Liver (tissue), 3 donors: ENCODE measurements at regions not wholly inside any gene's neighbourhood (a gene's known extent, or its start where the extent isn't known, plus 50 kb on each side); places are given as distances from the start of the nearest gene placed in this dataset.

Experiments used
- EGR1 ChIP-seq, 2 donors: IDR thresholded peaks; 2 replicates each; pipeline ENCODE4 v1.6.1; 2016 to 2018; ENCODE audit warnings: antibody characterized with exemption in 2 of 2, low read depth in 2 of 2
- FOXA1 ChIP-seq: IDR thresholded peaks from 2 replicates; pipeline ENCODE4 v1.6.1; 2016; ENCODE audit warnings: antibody characterized with exemption
- GABPA ChIP-seq, 2 donors: IDR thresholded peaks in 1 of 2; conservative IDR thresholded peaks in 1 of 2; 2 replicates each; pipeline ENCODE4 v1.6.1; 2016; ENCODE audit warnings: antibody characterized with exemption in 2 of 2, mild to moderate bottlenecking in 1 of 2, moderate library complexity in 1 of 2
- HNF4G ChIP-seq: IDR thresholded peaks from 2 replicates; pipeline ENCODE4 v1.6.1; 2016; ENCODE audit warnings: antibody characterized with exemption
- JUND ChIP-seq, 2 donors: IDR thresholded peaks; 2 replicates each; pipeline ENCODE4 v1.6.1; 2016; ENCODE audit warnings: antibody characterized with exemption in 2 of 2
- NR2F2 ChIP-seq: IDR thresholded peaks from 2 replicates; pipeline ENCODE4 v1.6.1; 2016; ENCODE audit warnings: antibody characterized with exemption
- RAD21 ChIP-seq, 2 donors: IDR thresholded peaks; 2 replicates each; pipeline ENCODE4 v1.6.1; 2016; ENCODE audit warnings: antibody characterized with exemption in 2 of 2, mild to moderate bottlenecking in 2 of 2
- REST ChIP-seq: IDR thresholded peaks from 2 replicates; pipeline ENCODE4 v1.6.1; 2016; ENCODE audit warnings: antibody characterized with exemption, mild to moderate bottlenecking
- SP1 ChIP-seq: IDR thresholded peaks from 2 replicates; pipeline ENCODE4 v1.6.1; 2018; ENCODE audit warnings: antibody characterized with exemption, mild to moderate bottlenecking
- TAF1 ChIP-seq: conservative IDR thresholded peaks from 2 replicates; pipeline ENCODE4 v1.6.1; 2016; ENCODE audit warnings: antibody characterized with exemption, mild to moderate bottlenecking
- ZBTB33 ChIP-seq: IDR thresholded peaks from 2 replicates; pipeline ENCODE4 v1.6.1; 2016; ENCODE audit warnings: antibody characterized with exemption
- TF ChIP-seq, protein P1 (sequence below): fragments of 150-350 bp; IDR thresholded peaks from 2 replicates; pipeline ENCODE4 v1.5.1; 2017; ENCODE audit warnings: improper control_type of control experiment, low read depth, low read length; ENCODE audit not compliant: missing input control
- TF ChIP-seq, protein P2 (sequence below): IDR thresholded peaks from 2 replicates; pipeline ENCODE4 v1.6.1; 2016; ENCODE audit warnings: antibody characterized with exemption
- TF ChIP-seq, protein P3 (sequence below): IDR thresholded peaks from 2 replicates; pipeline ENCODE4 v1.6.1; 2016; ENCODE audit warnings: antibody characterized with exemption
- donor health status: healthy.
- donor health status: healthy.

DNA sequence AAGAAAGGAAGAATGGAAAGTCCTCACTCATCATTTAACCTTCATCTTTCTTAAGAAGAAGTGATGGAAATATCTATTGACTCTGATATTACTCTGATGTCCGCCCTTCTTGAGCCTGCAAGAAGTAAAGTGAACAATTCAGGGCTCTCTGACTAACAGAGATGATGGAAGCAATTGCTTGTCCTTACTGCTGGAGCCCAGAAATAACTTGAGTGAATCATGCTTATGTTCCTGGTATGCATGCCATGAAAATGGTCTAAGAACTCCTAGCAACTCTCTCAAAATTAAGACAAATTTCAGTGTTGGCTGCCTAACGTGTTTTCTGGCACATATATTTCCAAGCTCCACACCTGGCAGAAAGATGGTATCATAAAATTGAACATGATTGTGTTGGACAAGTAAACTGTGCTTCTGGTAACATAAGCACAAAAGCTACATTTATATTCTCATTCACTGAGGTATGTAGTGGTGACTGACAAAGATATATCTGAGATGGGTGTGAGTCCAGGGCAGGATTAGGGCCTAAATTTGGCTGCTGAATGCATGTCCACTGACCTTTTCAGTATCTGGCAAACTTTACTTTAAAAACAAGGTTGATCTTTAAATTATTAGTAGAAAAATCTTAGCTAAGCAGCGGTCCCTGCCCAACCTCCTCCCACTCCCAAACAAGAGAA lies 109.2 kb upstream of the OTUD4 start:
- TF ChIP-seq, protein P1, sequence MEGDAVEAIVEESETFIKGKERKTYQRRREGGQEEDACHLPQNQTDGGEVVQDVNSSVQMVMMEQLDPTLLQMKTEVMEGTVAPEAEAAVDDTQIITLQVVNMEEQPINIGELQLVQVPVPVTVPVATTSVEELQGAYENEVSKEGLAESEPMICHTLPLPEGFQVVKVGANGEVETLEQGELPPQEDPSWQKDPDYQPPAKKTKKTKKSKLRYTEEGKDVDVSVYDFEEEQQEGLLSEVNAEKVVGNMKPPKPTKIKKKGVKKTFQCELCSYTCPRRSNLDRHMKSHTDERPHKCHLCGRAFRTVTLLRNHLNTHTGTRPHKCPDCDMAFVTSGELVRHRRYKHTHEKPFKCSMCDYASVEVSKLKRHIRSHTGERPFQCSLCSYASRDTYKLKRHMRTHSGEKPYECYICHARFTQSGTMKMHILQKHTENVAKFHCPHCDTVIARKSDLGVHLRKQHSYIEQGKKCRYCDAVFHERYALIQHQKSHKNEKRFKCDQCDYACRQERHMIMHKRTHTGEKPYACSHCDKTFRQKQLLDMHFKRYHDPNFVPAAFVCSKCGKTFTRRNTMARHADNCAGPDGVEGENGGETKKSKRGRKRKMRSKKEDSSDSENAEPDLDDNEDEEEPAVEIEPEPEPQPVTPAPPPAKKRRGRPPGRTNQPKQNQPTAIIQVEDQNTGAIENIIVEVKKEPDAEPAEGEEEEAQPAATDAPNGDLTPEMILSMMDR, result no peak
- TF ChIP-seq, protein P2, sequence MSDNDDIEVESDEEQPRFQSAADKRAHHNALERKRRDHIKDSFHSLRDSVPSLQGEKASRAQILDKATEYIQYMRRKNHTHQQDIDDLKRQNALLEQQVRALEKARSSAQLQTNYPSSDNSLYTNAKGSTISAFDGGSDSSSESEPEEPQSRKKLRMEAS, result no peak
- TF ChIP-seq SP1 (no peak), TAF1 (no peak), REST (no peak), RAD21 (IDR thresholded peaks at IDR 0.05) (no peak), ZBTB33 (no peak), NR2F2 (no peak), HNF4G (no peak), GABPA (IDR thresholded peaks at IDR 0.05 in 1 of 2, conservative IDR thresholded peaks at IDR 0.05 in 1 of 2) (no peak), JUND (IDR thresholded peaks at IDR 0.05) (no peak), FOXA1 (no peak), EGR1 (IDR thresholded peaks at IDR 0.05; ENCODE audit: low read depth in 2 of 2) (no peak)
- TF ChIP-seq, protein P3, sequence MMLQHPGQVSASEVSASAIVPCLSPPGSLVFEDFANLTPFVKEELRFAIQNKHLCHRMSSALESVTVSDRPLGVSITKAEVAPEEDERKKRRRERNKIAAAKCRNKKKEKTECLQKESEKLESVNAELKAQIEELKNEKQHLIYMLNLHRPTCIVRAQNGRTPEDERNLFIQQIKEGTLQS, result no peak
